ENCODE measurements at regions not wholly inside any gene's neighbourhood (a gene's known extent, or its start where the extent isn't known, plus 50 kb on each side); places are given as distances from the start of the nearest gene placed in this dataset.

GRCh38 chr14:54193871-54194270, 202.9 kb upstream of the CDKN3 start:
- H3K9me3 ChIP-seq, result peaks cover 0 to 13% (median 3%) of the 10 kb centered on the region in 8 donors
- TF ChIP-seq CTCF (IDR thresholded peaks at IDR 0.05 in 8 of 11, conservative IDR thresholded peaks at IDR 0.05 in 3 of 11) (no peak), POLR2A (IDR thresholded peaks at IDR 0.05) (no peak), POLR2AphosphoS5 (IDR thresholded peaks at IDR 0.05) (no peak)
- no peak for DNase-seq
- no peak overlapping the region for H3K27ac ChIP-seq
- H3K4me3 ChIP-seq, result no peak overlapping the region
- no peaks in the 10 kb centered on the region for H3K36me3 ChIP-seq
- intact Hi-C loops (cut with DNase I; ENCODE audit: low total_unique reads), result no loop called here
- H3K27me3 ChIP-seq (replicated peaks in 1 of 7), result no peaks in the 10 kb centered on the region
- WGBS, 5 donors, result 51 to 75% (median 58%) methylated on average over 3 of the region's 3 CpGs
- peaks cover 0 to 4% (median 0%) of the 10 kb centered on the region in 6 donors for H3K4me1 ChIP-seq

GRCh38 chr14:54194501-54194900, 202.3 kb upstream of the CDKN3 start:
- H3K4me3 ChIP-seq, result no peak overlapping the region
- no peaks in the 10 kb centered on the region for H3K27me3 ChIP-seq (replicated peaks in 1 of 7)
- H3K9me3 ChIP-seq, result peaks cover 0 to 18% (median 3%) of the 10 kb centered on the region in 8 donors
- H3K4me1 ChIP-seq, result peaks cover 0 to under 1% (median 0%) of the 10 kb centered on the region in 6 donors
- TF ChIP-seq CTCF (IDR thresholded peaks at IDR 0.05 in 8 of 11, conservative IDR thresholded peaks at IDR 0.05 in 3 of 11) (no peak), POLR2A (IDR thresholded peaks at IDR 0.05) (no peak), POLR2AphosphoS5 (IDR thresholded peaks at IDR 0.05) (no peak)
- DNase-seq, result no peak
- intact Hi-C loops (cut with DNase I; ENCODE audit: low total_unique reads), result no loop called here
- H3K36me3 ChIP-seq, result no peaks in the 10 kb centered on the region
- 59 to 78% (median 75%) methylated on average over 2 of the region's 2 CpGs for WGBS, 5 donors
- no peak overlapping the region for H3K27ac ChIP-seq

- Histone ChIP-seq H3K9me3 (peaks cover 0 to 18% (median 3%) of the 10 kb centered on the region in 8 donors), H3K27me3 (replicated peaks in 1 of 7) (peaks cover 0 to 5% (median 0%) of the 10 kb centered on the region in 7 donors), H3K4me3 (no peak overlapping the region), H3K27ac (no peak overlapping the region), H3K4me1 (no peaks in the 10 kb centered on the region), H3K36me3 (no peaks in the 10 kb centered on the region)
- no peak for DNase-seq
- TF ChIP-seq POLR2A (IDR thresholded peaks at IDR 0.05) (no peak), POLR2AphosphoS5 (IDR thresholded peaks at IDR 0.05) (no peak), CTCF (IDR thresholded peaks at IDR 0.05 in 8 of 11, conservative IDR thresholded peaks at IDR 0.05 in 3 of 11) (no peak)
- 38 to 63% (median 52%) methylated on average over 1 of the region's 1 CpG for WGBS, 5 donors
- intact Hi-C loops (cut with DNase I; ENCODE audit: low total_unique reads), result no loop called here
These were observed 199.4 kb upstream of the CDKN3 start for GRCh38 chr14:54197369-54197768.

- 89 to 99% (median 95%) methylated on average over 2 of the region's 2 CpGs for WGBS, 5 donors
- TF ChIP-seq POLR2AphosphoS5 (IDR thresholded peaks at IDR 0.05) (no peak), CTCF (IDR thresholded peaks at IDR 0.05 in 8 of 11, conservative IDR thresholded peaks at IDR 0.05 in 3 of 11) (no peak)
- no peaks in the 10 kb centered on the region for H3K4me1 ChIP-seq
These were observed 196.1 kb upstream of the CDKN3 start for GRCh38 chr14:54200726-54201125.

More at GRCh38 chr14:54200726-54201125, 196.1 kb upstream of the CDKN3 start:
- intact Hi-C loops (cut with DNase I; ENCODE audit: low total_unique reads), result no loop called here
- Histone ChIP-seq H3K4me3 (no peak overlapping the region), H3K27me3 (replicated peaks in 1 of 7) (peaks cover 0 to 5% (median 0%) of the 10 kb centered on the region in 7 donors), H3K9me3 (peaks cover 0 to 27% (median 3%) of the 10 kb centered on the region in 8 donors), H3K27ac (no peak overlapping the region), H3K36me3 (no peaks in the 10 kb centered on the region)
- DNase-seq, result no peak

All from spleen (tissue), 11 donors.